GM21737 (cell line): ENCODE measurements at regions not wholly inside any gene's neighbourhood (a gene's known extent, or its start where the extent isn't known, plus 50 kb on each side); places are given as distances from the start of the nearest gene placed in this dataset.

ENCODE experiments used
- ATAC-seq: cut with Tn5 transposase; IDR thresholded peaks from one replicate; pipeline ENCODE4 v1.9.1; 2021; ENCODE audit warnings: mild to moderate bottlenecking, moderate library complexity; ENCODE audit not compliant: unreplicated experiment

DNA sequence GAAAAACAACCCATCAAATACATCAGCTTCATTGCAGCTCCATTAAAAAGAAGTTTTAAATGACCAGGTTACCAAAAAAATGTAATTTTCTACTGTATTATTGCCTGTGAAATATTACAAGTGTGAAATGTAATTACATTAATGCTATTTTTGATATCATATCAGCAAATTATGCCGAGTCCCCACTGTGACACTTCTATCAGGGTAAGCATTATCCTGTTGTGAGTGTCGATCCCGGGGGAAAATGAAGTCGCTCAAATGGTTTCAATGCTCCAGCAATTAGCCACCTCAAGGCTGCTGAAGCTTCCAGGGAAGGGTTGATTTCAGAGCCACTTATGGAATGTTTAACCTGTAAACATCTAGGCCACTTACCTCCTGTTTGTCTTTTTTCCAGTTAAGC, 70.4 kb downstream of the RCN1 start:
- no peak for ATAC-seq

DNA sequence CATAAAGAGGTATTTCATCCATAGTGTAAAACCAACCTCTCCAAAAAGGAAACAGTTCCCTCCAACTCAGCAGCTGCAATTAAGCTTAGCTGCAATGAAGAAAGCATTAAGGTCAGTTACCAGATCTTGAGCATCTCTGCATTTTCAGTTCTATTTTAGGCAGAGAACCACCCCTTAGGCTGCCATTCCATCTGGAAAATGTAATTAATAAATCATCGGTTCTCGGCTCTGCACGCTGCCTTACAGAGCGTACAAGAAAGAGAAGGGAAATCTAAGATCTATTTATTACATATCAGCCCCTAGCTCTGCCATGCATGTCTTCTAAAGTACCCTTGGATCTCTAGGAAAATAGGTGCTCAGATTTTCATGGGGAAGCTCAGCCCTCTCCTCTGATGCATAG, 71.5 kb downstream of the RCN1 start:
- ATAC-seq = no peak

DNA sequence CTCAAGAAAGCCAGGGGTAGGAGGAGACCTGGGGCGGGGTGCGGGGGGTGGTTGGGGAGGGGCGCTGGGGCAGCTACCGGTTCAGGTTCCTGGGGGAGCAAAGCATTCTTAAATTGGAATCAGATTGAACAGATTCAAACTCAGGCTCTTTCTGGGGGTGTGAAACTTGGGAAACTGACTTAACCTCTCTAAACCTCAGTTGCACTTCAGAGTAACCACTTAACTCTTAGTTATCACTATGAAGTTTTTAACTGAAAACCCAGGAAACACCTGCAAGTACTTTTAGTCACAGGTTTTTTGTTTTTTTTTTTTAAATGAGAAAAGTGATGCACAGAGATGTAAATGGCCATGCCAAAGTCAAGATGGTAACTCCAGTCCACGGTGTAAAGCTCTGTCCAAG, 72.0 kb downstream of the RCN1 start:
- no peak for ATAC-seq

DNA sequence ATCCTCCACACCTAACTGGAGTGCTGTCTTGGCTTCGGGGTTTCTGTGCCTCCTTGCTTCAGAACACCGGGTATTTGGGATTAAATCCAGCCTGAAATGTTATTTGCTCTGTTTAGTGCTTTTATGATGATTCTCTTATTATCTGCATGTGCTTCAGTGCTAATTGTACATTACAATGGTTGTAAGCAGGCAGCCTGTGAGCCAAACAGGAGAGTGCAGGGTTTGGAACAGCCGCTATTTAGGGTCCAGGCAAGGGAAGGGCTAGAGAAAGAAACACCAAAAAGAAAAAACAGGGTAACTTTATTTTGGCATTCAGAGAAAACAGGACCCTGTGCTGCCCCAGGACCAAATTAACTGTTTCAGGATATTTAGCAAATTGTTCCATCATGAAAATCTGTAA, 72.7 kb downstream of the RCN1 start:
- ATAC-seq = no peak

DNA sequence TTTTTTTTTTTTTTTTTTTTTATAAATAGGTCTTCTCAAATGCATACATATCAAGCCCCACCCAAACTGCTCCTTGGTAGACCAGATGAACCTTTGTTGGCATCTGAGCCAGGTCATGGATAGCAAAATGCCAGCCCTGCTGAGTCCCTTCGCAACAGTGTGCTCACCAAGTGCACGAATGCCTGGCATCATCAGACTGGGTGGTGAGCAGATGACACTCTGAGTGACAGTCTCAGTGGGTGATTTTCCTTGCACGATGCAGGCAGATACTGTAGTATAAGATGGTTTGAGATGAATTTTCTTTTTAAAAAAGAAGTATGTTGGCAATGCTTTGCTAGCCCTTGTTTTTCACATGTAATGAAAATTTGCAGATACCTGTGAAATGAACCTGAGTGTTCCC, 74.0 kb downstream of the RCN1 start:
- ATAC-seq = no peak

DNA sequence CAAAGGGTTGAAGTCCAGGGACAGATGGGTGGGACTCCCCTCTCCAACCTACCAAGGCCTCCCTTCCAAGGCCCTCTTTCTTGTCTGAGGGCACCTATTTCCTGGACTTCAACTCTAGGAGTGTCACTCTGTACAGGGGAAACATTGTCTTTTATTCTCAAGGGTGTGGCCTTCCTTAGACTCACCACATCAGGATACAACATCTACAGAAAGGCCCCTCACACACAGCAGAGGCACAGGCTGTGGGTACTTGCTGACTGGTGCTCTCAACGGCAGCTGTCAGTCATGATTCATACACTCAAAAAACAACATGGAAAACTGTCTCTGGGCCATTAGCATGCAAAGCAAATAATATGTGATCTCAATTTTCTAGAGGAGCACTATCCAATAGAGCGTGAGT, 78.0 kb downstream of the RCN1 start:
- ATAC-seq = no peak

DNA sequence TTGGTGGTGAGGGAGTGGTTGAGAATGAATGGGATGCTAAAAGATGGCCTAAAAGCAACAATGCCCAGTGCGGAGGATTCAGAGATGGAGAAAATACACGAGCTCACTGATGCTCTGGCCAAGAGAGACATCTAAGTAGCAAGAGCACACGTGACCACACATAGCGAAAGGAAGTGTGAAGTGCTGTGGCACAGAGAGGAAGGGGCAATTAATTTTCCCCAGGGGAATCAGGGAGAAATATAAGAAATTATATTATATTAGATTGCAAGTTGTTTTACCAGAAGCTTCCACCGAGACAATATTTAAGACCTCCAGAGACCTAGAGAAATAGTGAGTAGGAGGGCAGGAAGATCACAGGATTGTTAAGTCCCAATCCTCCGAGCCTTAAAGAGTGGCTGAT, 80.6 kb downstream of the RCN1 start:
- ATAC-seq = no peak

DNA sequence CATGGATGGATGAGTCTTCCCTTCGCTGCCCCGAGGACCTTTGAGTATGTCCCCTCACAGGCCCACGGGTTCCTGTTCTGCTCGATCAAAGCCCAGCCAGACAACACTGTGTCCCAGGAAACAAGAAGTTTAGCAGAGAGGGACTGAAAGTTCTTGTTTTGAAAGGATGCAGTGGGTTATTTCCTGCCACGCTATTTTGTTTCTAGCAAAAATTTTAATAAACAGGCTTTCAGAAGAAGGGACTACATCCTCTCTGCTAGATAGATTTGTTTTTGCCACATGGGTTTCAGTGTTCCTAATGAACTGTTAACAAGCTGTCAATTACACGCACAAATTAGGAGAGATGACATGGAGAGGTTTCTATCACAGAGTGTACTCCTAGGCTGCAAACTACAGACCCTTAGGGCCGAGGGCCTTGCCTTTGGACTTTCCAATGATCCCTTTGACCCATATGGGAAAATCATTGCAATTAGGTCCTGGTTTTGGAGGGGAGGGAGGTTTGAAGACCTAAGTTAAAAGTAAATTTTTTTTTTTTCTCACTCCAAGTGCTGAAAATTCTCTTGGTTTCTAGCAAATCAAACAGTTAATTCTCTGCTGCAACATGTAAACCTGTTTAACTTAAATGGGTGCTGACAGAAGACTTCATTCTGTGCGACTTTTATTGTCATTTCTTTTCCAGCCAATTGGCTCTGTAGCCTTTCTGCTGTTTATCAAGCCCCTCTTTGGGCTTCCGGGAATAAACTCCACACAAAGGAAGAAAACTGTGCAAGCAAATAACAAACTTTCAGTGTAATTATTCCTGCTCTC, 81.4 kb downstream of the RCN1 start:
- ATAC-seq = no peak

DNA sequence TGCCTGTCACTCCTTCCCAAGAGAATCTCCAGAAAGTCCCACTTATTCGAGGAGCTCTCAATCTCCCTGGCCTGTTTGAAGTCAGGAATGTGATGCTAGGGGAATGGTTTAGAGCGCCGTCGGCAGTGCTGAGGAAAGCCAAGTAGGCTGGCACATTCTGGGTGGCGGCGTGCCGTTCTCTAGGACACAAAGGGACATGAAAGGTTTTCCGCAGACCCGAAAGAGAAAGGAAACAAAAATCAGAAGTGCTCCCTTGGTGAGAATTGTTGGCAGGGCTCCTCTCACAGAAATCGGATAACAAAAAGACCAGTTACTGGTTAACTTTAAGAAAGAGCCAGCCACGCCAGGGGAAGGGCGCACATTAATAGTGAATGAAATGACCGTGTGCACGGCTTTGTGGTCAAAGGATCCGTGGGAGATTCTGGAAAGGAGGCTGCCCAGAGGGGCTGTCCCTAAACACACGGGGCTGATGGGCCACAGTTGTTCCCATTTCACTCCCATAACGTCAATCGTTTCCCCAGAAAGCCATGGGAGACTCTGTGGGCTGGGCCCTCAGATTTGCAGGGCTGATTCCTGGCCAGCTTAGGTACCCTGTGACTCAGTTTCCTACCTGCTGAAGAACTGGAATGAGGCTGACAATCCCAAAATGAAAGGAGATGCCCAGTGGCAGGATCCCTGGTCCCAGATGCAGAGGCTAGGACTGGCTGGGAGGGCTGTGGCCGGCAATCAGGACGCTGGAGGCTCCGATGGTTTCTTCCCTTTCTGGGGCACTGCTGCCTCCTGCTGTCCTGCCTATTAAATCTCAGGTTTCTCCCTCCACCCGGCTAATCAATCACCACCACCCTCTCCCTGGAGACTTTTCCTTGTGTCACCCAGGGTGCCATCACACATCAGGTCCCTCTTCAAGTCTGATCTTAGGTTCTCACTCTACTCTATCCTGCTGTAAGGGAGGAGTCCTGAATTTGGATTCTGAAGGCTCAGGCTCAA, 82.3 kb downstream of the RCN1 start:
- no peak for ATAC-seq

DNA sequence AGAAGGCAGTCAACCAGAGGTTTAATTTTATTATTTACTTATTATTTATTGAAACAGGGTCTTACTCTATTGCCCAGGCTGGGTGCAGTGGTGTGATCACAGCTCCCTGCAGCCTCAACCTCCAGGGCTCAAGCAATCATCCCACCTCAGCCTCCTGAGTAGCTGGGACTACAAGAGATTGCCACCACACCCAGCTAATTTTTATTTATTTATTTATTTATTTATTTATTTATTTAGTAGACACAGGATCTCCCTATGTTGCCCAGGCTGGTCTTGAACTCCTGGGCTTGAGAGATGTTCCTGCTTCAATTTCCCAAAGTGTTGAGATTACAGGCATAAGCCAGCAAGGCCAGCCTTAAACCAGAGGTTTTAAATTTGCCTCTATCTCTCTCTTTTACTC, 83.1 kb downstream of the RCN1 start:
- ATAC-seq = no peak

DNA sequence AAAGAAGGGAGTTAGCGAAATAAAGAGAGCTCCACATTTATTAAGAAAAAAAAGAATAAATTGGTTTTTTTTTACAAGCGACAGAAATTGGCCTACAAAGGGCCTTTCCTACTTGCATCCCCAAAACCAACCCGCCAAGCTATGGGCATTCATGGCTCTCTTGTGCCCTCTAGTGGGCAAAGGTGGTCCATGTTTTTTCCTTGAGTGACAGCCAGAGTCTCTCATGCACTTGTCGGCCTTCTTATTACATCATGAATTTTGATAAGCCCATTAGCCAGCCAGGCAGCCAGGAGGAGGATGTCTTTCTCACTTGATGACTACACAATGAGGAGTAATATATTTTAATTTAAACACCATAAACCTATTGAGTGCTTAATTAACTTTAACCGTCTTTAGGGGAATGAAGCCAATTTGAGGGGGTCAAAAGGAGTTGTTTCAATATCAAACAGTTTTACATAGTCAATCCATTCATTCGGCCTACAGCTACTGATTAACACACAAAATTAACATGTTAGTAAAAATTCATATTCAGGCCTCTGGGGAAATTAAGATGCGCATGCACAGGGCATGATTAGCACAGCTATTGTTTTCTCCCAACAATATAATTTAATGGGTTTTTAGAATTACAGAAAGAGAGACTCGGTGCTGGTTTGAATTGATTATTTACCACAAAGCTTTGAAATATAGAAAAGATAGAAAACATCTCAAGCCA, 85.5 kb downstream of the RCN1 start:
- ATAC-seq = no peak

DNA sequence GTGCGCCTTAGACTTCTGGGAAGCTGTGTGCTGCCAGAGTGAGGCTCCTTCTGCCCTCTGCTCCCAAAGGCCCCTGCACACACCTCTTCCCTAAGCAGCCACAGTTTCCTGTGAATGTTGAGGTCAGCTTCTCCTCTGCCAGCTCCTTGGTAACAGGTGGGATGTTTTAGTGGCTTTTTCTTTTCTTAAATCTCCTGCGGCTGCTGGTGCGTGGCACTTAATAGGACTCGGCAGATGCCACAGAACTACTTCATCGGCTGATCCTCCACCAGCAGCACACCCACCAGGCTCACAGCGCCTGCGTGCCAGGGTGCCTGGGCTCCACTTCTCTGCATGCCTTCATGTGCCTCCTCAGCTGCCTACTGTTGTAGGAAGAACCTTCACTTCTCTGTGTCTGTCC, 87.8 kb downstream of the RCN1 start:
- ATAC-seq = no peak

DNA sequence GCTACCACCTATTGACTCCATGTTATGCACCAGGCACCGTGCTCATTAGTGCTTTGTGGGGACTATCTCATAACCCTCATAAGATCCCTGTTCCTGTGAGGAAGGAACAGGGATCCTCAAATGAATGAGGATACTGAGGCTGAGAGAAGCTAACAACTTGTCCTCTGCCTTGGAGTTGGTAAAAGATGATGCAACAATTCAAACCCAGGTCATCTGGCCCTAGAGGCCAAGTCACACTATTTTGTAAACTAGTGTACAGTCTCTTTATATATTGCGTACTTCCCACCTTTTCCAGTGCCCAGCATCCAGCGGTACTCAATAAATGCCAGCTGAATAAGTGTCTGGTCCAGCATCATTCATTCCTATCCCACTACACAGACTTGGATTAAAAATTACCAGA, 92.6 kb downstream of the RCN1 start:
- no peak for ATAC-seq

DNA sequence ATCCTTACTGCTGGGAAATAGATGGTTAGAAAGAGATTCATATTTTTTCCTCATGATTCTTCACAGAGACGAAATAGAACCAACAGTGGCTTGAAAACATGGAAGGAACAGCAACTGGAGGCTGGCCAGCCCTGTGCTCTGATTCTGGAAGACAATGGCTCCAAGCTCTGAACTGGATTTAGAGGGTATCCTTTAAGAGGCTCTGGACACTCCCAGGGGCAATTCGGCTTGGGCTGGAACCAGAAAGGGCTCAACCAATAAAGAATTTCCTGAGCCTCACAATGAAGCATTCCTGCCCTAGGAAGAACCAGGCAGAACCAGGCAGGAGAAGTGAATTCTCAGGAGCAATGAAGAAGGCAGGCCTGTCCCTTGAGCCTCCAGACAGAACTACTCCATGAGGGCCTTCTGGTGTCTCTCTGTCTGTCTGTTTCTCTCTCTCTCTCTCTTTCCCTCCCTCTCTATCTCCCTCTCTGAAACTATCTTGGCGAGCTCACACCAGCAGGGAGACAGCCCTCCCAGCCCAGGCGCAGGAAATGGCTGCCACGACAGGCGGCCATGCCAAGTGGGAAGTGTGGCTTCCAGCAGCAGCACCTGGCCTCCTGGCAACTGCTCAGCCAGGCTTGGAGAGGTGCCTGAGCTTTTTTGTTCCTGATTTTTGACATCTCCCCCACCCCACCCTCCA, 93.3 kb downstream of the RCN1 start:
- ATAC-seq = no peak

DNA sequence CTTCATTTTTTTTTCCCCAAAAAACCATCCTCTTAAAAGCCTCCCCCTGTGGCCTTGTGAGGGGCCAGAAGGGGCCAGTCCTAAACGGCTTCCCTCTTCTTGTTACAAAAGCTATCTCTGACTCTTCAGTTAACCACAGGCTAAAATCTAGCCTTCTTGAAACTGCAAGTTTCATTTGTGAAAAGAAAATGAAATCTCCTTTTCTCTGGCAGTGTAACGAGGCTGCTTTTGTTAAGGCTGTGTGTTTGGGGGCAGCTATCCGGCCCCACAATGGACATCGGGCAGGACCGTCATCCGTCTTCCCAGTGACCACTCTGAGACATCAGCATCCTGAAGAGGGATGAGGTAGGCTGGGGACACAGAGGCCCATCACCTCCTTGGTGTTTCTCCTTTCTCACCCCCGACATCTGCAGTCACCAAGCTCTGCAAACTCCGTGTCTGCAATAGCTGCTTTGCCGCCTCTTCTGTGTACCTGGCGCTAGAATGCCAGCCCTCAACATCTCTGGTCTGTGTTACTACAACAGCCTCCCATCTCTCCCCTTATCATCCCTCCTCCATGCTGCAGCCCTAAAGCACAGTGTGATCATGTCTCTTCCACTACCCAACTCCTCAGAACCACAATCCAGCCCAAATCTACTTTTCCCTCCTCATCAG, 94.0 kb downstream of the RCN1 start:
- no peak for ATAC-seq

DNA sequence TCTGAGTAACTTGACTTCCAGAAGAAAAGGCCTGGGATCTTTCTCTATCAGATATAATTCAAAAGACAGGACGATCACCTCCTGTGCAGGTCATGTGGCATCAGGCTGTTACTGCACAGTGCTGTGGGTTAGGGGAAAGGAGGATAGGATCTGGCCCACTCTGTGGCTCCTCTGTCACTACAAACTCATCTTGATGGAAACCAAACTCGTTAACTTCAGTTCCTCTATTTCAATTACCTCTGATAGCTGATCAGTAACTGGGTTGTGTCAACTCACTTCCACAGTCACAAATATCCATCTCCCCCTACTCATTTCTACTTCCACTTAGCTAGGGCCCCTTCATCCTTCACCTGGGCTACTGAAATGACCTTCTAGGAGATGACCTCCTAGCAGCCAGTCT, 95.2 kb downstream of the RCN1 start:
- no peak for ATAC-seq

DNA sequence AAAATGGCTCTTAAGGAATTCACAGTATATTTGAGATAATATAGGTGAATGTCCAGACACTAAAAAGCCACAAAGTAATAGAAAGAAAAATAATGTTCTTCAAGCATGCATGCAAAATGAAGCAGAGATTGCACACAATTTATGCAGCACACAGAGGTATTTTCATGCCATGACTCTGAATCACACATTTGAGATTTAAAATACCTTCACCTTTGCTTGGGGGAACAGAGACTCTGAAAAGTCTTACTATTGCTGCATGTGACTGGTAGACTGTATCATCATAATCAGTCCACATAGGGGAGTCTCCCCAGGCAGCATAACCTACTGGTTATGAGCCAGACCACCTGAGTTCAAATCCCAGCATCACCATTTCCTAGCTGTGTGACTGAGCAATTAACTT, 96.2 kb downstream of the RCN1 start:
- no peak for ATAC-seq

DNA sequence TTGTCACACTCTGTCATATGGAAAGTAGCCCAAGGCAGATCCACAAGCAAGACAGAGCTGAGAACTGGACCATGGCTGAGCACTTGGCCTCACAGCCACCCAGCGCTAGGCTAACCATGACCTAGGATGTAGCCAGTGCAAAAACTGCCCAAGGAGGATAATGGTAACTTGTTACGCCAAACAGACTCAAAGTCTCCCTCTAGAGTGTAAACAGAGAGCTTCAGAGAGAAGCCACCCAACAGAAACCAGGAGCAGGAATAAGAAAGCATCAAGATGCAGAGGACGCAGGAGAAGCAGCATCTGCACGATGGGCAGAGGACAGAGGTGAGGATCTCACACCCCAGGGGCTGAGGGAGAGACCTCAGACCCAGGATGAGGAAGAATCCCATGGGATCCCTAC, 97.9 kb downstream of the RCN1 start:
- ATAC-seq = no peak

DNA sequence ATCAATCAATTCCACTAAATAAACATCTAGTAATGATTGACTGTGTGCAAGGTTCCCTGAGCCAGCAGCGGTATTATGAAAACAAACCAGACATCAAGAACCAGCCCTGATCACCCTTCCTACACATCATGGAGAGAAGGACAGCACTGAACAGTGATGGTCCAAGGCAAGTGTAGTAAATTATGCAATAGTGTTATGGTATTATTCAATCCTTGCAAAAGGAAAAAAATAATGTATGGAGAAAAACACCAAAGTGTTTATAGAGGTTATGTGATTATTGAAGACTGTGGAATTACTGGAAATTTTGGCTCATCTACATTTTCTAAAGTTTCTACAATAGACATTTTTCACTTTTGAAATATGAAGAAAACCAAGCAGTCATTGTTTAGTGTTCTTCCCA, 105.3 kb downstream of the RCN1 start:
- no peak for ATAC-seq

DNA sequence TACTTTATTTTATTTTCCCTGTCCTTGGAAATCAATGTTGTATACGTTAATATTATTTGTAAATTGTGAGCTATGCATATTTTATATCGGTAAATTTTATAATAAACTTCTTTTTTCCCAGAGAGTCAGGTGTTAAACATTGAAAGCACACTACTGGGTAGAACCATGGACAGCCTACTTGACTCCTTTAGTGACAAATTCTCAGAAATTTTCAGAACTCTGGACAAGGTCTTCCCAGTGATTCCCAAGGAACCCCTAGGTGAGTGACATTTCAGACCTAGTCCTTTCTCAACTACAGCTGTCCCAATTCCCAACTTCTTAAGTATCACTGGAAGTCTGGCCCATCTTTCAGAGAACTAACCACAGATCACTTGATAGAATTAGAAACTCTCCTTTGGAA, 107.2 kb downstream of the RCN1 start:
- ATAC-seq = no peak
